ENCODE measurements at regions not wholly inside any gene's neighbourhood (a gene's known extent, or its start where the extent isn't known, plus 50 kb on each side); places are given as distances from the start of the nearest gene placed in this dataset.

DNA sequence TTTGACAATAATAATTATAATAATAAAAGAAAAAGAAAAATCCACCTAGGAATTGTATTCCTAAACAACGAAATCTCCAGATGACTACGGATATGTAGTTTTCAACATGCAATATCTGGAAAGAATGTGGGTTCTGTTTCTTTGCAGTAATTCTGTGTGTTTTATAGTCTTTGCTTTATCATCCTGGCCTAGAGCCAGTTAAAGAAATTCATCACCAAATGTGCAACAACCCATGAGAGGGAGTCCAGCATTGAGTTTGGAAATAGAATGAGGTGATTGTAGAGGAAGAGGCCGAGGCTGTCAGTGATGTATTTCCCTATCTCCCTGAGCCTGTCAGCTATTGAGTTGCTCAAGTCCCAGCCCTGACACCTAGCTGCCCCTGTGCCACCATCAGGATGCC is 200.5 kb upstream of the DCN start:
- TF ChIP-seq, protein P1, sequence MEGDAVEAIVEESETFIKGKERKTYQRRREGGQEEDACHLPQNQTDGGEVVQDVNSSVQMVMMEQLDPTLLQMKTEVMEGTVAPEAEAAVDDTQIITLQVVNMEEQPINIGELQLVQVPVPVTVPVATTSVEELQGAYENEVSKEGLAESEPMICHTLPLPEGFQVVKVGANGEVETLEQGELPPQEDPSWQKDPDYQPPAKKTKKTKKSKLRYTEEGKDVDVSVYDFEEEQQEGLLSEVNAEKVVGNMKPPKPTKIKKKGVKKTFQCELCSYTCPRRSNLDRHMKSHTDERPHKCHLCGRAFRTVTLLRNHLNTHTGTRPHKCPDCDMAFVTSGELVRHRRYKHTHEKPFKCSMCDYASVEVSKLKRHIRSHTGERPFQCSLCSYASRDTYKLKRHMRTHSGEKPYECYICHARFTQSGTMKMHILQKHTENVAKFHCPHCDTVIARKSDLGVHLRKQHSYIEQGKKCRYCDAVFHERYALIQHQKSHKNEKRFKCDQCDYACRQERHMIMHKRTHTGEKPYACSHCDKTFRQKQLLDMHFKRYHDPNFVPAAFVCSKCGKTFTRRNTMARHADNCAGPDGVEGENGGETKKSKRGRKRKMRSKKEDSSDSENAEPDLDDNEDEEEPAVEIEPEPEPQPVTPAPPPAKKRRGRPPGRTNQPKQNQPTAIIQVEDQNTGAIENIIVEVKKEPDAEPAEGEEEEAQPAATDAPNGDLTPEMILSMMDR (IDR thresholded peaks at IDR 0.05; ENCODE audit: borderline replicate concordance, extremely low read depth, low read length, poor library complexity, severe bottlenecking), result no peak
- TF ChIP-seq EZH2 (IDR thresholded peaks at IDR 0.05; ENCODE audit: borderline replicate concordance, low read depth, low read length, severe bottlenecking), result no peak
